Brain microvascular endothelial cell (primary cell): ENCODE measurements at regions not wholly inside any gene's neighbourhood (a gene's known extent, or its start where the extent isn't known, plus 50 kb on each side); places are given as distances from the start of the nearest gene placed in this dataset.

Source experiments
- DNase-seq: peaks from one replicate; pipeline ENCODE4 v3.0.0-alpha.2; 2020
- H3K27ac ChIP-seq: fragments of 250-450 bp; sonication (Bioruptor Pico); 2 replicates; pipeline ENCODE4 v1.5.1; 2020; ENCODE audit warnings: mild to moderate bottlenecking, moderate library complexity
- H3K27me3 ChIP-seq: fragments of 250-450 bp; sonication (Bioruptor Pico); replicated peaks from 2 replicates; pipeline ENCODE4 v1.5.1; 2020; ENCODE audit warnings: mild to moderate bottlenecking
- H3K36me3 ChIP-seq: fragments of 250-450 bp; sonication (Bioruptor Pico); replicated peaks from 2 replicates; pipeline ENCODE4 v1.5.1; 2020; ENCODE audit warnings: mild to moderate bottlenecking
- H3K4me3 ChIP-seq: 2 replicates; pipeline ENCODE4 v1.5.1; 2011; ENCODE audit warnings: low read depth, mild to moderate bottlenecking, control low read depth, low read length, moderate library complexity
- CTCF ChIP-seq: IDR thresholded peaks from 2 replicates; pipeline ENCODE4 v1.5.1; 2011; ENCODE audit warnings: low read depth, mild to moderate bottlenecking, moderate library complexity, low read length, control low read depth, inconsistent platforms; ENCODE audit errors: missing control alignments
- in situ Hi-C: cut with HindIII; loops from 2 replicates; pipeline ENCODE4 v1.10.0; 2017; ENCODE audit warnings: low sequenced_read_pairs, low pct_ligation_motif_present

- Histone ChIP-seq H3K4me3 (no peak overlapping the region), H3K36me3 (no peaks in the 10 kb centered on the region), H3K27me3 (no peaks in the 10 kb centered on the region), H3K27ac (no peak overlapping the region)
- in situ Hi-C loops = no loop called here
- no peak for DNase-seq
- no peak for TF ChIP-seq CTCF
These were observed 319.2 kb upstream of the ADGRL4 start for GRCh38 chr1:79325705-79326104.

GRCh38 chr1:79325126-79325525 lies 318.6 kb upstream of the ADGRL4 start:
- no peak overlapping the region for H3K4me3 ChIP-seq
- no peak for DNase-seq
- H3K27ac ChIP-seq = no peak overlapping the region
- H3K36me3 ChIP-seq = no peaks in the 10 kb centered on the region
- TF ChIP-seq CTCF = no peak
- in situ Hi-C loops = no loop called here
- H3K27me3 ChIP-seq = no peaks in the 10 kb centered on the region

GRCh38 chr1:79323239-79324025 lies 316.9 kb upstream of the ADGRL4 start:
- TF ChIP-seq CTCF = no peak
- in situ Hi-C loops = no loop called here
- Histone ChIP-seq H3K27me3 (no peaks in the 10 kb centered on the region), H3K4me3 (no peak overlapping the region), H3K36me3 (no peaks in the 10 kb centered on the region), H3K27ac (peak overlapping the region; percentile 83)
- peak; percentile 78 for DNase-seq

GRCh38 chr1:79322511-79323027 lies 316.0 kb upstream of the ADGRL4 start:
- peak; percentile 15 for TF ChIP-seq CTCF
- H3K36me3 ChIP-seq = no peaks in the 10 kb centered on the region
- H3K27ac ChIP-seq = peak overlapping the region; percentile 83

GRCh38 chr1:79312438-79312837 lies 305.9 kb upstream of the ADGRL4 start:
- no peak overlapping the region for H3K4me3 ChIP-seq
- no peaks in the 10 kb centered on the region for H3K27me3 ChIP-seq
- no peaks in the 10 kb centered on the region for H3K36me3 ChIP-seq
- in situ Hi-C loops = no loop called here
- no peak for DNase-seq
- no peak overlapping the region for H3K27ac ChIP-seq
- TF ChIP-seq CTCF = no peak

More at GRCh38 chr1:79322511-79323027, 316.0 kb upstream of the ADGRL4 start:
- Histone ChIP-seq H3K27me3 (no peaks in the 10 kb centered on the region), H3K4me3 (no peak overlapping the region)
- peak; percentile 35 for DNase-seq
- in situ Hi-C loops = no loop called here

GRCh38 chr1:79310609-79311008 lies 304.1 kb upstream of the ADGRL4 start:
- DNase-seq = no peak
- no peak overlapping the region for H3K4me3 ChIP-seq
- no peaks in the 10 kb centered on the region for H3K27me3 ChIP-seq
- no peak for TF ChIP-seq CTCF
- no peaks in the 10 kb centered on the region for H3K36me3 ChIP-seq
- in situ Hi-C loops = no loop called here
- H3K27ac ChIP-seq = no peak overlapping the region
